Stimulated activated effector memory CD8-positive, alpha-beta T cell treated with anti-CD3 and anti-CD28 coated beads, Interleukin-12 subunit alpha, Interleukin-12 subunit beta, amount 100 ng/mL, for 72 hours (primary cell): ENCODE measurements at regions not wholly inside any gene's neighbourhood (a gene's known extent, or its start where the extent isn't known, plus 50 kb on each side); places are given as distances from the start of the nearest gene placed in this dataset.
A peak's percentile ranks its signal among the peaks of the same experiment; 100 is the strongest.

Experiments
- ATAC-seq: fragments of 150-1000 bp; cut with Tn5 transposase; 2 replicates; pipeline ENCODE4 v1.10.0; 2021
- DNase-seq, 2 donors: peaks; one replicate each; pipeline ENCODE4 v3.0.0; 2021 to 2022; ENCODE audit warnings: low spot score in 2 of 2
- H3K27ac Mint-ChIP-seq: one replicate; pipeline ENCODE4 v1.8.0; 2022; ENCODE audit warnings: mild to moderate bottlenecking, mixed read lengths
- H3K36me3 Mint-ChIP-seq: one replicate; pipeline ENCODE4 v1.8.0; 2022; ENCODE audit warnings: mild to moderate bottlenecking, mixed read lengths
- H3K4me1 Mint-ChIP-seq: one replicate; pipeline ENCODE4 v1.8.0; 2022; ENCODE audit warnings: mixed read lengths
- H3K4me3 Mint-ChIP-seq: one replicate; pipeline ENCODE4 v1.8.0; 2022; ENCODE audit warnings: mild to moderate bottlenecking, mixed read lengths
- H3K9me3 Mint-ChIP-seq: one replicate; pipeline ENCODE4 v1.8.0; 2022; ENCODE audit warnings: mixed read lengths

DNA sequence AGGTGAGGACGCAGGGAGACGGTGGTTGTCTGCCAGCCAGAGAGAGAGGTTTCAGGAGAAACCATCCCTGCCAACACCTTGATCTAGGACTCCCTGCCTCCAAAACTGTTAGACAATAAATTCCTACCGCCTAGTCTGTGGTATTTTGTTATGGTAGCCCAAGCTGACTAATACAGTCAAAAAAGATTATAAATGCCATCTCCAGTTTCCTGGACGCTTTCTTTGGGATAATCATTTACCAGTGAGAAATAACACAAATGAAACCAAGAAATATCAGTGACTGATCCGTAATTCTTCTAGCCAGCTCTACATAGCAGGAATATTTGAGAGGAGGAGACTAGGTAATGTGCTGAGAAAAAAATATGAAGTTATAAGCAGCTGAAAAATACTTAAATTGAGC, 707.8 kb upstream of the LMCD1 start:
- Mint-ChIP-seq H3K36me3 (no peaks in the 10 kb centered on the region), H3K4me1 (no peaks in the 10 kb centered on the region), H3K4me3 (no peak overlapping the region), H3K27ac (no peak overlapping the region), H3K9me3 (no peaks in the 10 kb centered on the region)
- ATAC-seq (no peak), DNase-seq (no peak)

DNA sequence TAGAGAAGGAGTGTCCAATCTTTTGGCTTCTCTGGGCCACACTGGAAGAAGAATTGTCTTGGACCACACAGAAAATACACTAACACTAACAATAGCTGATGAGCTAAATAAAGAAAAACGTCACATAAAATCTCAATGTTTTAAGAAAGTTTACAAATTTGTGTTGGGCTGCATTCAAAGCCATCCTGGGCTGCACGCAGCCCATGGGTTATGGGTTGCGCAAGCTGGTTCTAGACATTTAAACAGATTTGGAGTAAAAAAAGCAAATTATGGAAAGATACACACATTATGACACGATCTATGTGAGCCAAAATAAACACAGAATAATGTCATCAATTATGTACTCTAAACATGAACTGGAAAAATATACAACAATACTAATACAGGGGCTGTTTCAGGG, 703.3 kb upstream of the LMCD1 start:
- no peaks in the 10 kb centered on the region for H3K36me3 Mint-ChIP-seq
- H3K4me3 Mint-ChIP-seq = no peak overlapping the region
- no peak overlapping the region for H3K27ac Mint-ChIP-seq
- ATAC-seq (no peak), DNase-seq (no peak)
- H3K4me1 Mint-ChIP-seq = no peaks in the 10 kb centered on the region
- H3K9me3 Mint-ChIP-seq = peaks cover 5% of the 10 kb centered on the region

DNA sequence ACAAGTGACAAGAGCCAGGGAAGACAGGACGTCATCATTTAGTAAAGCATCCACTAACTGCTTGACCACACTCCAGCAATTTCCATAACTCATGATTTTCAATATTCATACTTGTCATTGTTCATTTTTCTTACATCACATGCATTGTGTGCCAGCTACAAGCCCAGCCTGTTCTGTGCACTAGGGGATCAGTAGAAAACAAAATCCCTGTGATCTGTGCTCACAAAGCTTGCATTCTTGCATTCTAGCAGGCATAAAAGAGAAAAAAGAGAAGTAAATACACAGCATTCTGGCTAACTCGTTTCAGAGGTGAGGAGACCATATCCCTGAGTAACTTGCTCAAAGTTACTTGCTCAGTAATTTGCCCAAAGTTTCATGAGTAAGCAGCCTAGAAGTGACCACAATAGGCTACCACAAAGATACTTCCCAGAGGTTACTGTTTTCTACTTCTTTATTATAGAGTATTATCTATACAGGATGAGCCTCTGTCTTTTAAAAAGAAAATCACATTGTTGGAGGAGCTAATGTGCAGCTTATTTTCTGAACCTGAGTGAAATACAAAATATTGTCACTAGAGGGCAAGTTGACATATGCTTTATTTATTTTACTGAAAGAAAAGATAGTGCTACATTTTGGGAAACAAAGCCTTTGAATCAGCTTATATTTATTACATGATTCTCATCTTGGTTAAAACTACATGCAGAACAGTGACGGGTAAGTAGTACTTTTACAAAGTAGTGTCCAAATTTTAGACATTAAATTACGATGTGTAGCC, 701.4 kb upstream of the LMCD1 start:
- DNase-seq = no peak

DNA sequence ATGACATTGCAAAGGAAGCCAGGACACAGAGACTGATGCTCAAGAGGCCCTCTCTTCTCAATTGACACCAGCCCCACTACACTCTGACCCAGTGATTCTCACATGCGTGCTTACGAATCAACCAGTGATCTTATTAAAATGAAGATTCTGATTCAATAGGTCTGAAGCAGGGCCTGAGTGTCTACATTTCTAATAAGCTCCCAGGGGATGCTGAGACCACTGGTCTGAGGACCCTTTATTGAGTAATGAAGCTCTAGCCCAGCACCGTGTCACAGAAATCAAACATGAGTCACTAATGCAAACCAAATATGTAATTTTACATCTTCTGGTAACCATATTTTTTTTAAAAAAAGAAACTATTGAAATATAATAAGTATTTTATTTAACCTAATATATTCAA, 689.1 kb upstream of the LMCD1 start:
- peaks cover 7% of the 10 kb centered on the region for H3K9me3 Mint-ChIP-seq
- no peaks in the 10 kb centered on the region for H3K36me3 Mint-ChIP-seq

More for the DNA sequence above, 701.4 kb upstream of the LMCD1 start:
- no peaks in the 10 kb centered on the region for H3K4me1 Mint-ChIP-seq
- peaks cover 5% of the 10 kb centered on the region for H3K9me3 Mint-ChIP-seq
- ATAC-seq = peak; percentile 24
- no peaks in the 10 kb centered on the region for H3K36me3 Mint-ChIP-seq
- no peak overlapping the region for H3K27ac Mint-ChIP-seq
- no peak overlapping the region for H3K4me3 Mint-ChIP-seq

DNA sequence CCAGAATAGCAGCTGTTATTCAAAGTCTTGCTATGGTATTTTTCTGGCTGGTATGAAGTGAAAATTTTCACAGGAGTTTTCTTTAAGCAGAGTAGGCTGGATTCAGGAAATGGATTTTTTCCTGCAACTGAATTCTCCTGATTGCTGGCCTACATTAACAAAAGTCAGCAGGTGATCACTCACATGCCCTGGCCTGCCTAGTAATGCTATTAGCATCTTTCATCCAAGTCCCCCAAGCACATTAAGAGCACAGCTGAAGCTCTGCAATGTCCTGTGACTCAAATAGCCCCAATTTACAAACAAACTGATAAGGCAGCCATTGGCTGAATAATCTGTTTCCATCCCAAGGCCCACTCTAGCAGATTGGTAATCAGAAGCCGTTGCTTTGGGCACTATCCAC, 688.3 kb upstream of the LMCD1 start:
- Mint-ChIP-seq H3K27ac (no peak overlapping the region), H3K4me3 (no peak overlapping the region)
- DNase-seq = no peak

More for the DNA sequence above, 689.1 kb upstream of the LMCD1 start:
- Mint-ChIP-seq H3K4me3 (no peak overlapping the region), H3K27ac (no peak overlapping the region), H3K4me1 (no peaks in the 10 kb centered on the region)
- DNase-seq (no peak), ATAC-seq (no peak)

DNA sequence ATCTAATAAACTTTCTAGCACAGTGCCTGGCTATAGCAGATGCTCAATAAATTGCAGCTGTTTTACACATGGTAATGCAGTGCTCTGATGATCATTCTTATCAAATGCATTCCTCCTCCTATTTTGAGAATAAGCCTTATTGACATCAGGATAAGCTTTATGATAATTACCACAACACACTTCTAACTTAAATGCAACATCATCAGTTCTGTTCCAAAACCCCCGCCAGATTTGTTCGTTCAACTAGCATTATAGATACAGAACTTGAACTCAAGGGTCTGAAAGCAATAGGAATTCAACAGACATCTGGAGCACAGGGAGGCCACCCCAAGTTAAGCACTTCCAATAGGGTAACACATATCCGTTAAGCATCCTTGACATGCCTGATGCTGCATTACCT, 684.4 kb upstream of the LMCD1 start:
- Mint-ChIP-seq H3K36me3 (no peaks in the 10 kb centered on the region), H3K4me3 (no peak overlapping the region), H3K4me1 (no peaks in the 10 kb centered on the region), H3K9me3 (peaks cover 8% of the 10 kb centered on the region), H3K27ac (no peak overlapping the region)
- ATAC-seq = no peak
- DNase-seq = no peak

More for the DNA sequence above, 688.3 kb upstream of the LMCD1 start:
- H3K9me3 Mint-ChIP-seq = peaks cover 7% of the 10 kb centered on the region
- ATAC-seq = no peak
- no peaks in the 10 kb centered on the region for H3K4me1 Mint-ChIP-seq
- H3K36me3 Mint-ChIP-seq = no peaks in the 10 kb centered on the region

DNA sequence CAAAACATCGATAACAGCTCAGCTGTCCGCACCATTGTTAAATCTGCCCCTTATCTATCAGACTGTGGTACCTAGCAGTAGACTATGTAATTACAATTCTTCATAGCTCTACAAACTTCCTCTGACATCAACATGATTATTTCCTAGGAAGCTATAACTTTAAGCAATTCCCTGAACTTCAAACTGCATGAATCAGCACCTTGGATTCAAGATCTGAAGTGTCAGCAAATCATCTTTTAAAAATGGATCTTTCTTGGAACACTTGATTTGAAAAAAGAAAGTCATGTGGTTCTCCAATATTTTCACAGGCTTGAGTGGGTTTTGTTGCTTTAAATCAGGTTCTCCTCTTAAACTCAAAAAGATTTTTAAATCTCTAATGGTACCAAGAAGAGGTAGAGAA, 680.7 kb upstream of the LMCD1 start:
- no peaks in the 10 kb centered on the region for H3K4me1 Mint-ChIP-seq
- peaks cover 24% of the 10 kb centered on the region for H3K9me3 Mint-ChIP-seq
- no peak overlapping the region for H3K27ac Mint-ChIP-seq
- no peak for DNase-seq
- no peaks in the 10 kb centered on the region for H3K36me3 Mint-ChIP-seq
- no peak for ATAC-seq
- no peak overlapping the region for H3K4me3 Mint-ChIP-seq

DNA sequence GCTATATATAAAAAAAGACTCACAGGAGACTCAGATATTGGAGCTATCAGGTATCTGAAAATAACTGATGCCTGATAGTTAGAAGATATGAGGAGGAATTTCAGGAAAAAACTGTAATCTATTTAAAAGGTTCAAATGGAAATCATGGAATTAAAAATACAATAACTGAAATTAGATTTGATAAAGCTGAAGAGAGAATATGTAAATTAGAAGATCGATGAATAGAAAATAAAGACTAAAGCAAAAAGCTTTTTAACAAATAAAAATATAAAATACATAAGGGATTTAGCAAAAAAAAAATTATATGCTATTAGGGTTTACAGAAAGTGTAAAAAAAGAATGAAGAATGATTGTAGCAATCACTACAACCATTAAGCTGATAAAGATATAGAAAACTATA, 679.8 kb upstream of the LMCD1 start:
- DNase-seq (no peak), ATAC-seq (no peak)
- H3K4me3 Mint-ChIP-seq = no peak overlapping the region
- no peaks in the 10 kb centered on the region for H3K4me1 Mint-ChIP-seq
- H3K9me3 Mint-ChIP-seq = peaks cover 24% of the 10 kb centered on the region
- no peak overlapping the region for H3K27ac Mint-ChIP-seq
- H3K36me3 Mint-ChIP-seq = no peaks in the 10 kb centered on the region

DNA sequence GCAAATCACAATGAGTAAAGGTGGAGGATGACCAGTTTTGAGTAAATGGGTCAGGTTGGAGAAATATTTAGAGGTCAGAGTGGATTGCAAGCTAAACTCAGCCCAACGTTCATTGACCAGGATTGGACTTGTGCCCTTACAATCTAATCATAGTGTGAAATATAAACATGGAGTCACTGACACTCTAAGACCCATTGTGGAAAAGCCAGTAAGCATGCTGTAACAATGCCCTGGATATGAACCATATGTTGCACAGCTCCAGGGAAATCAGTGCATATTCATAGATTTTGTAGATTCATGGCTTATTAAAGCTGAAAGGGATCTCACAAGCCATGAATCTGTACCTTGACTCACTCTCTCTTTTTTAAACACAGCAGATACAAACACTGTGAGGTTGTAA, 660.2 kb upstream of the LMCD1 start:
- DNase-seq (no peak), ATAC-seq (no peak)
- Mint-ChIP-seq H3K4me1 (no peaks in the 10 kb centered on the region), H3K4me3 (no peak overlapping the region), H3K27ac (no peak overlapping the region), H3K36me3 (no peaks in the 10 kb centered on the region), H3K9me3 (no peaks in the 10 kb centered on the region)

DNA sequence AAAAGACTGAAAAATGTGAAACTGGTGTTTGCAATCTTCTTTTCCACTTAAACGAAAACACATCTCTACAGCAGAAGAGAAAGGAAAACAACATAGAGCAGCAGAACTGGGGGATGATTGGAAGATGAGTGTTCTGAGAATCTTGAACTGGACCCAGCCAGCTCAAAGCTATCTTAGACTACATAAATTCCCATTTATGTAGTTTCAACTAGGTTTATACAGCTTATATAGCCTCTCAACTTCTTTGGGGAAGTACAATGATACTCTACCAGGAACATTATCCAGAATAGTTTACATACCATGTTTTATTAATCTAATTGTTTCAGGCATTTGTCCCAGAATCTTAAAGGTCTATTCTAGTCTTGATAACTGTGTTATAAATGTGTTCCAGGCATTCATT, 658.2 kb upstream of the LMCD1 start:
- no peak for ATAC-seq
- no peaks in the 10 kb centered on the region for H3K36me3 Mint-ChIP-seq
- peaks cover 2% of the 10 kb centered on the region for H3K9me3 Mint-ChIP-seq
- no peak overlapping the region for H3K27ac Mint-ChIP-seq
- no peak for DNase-seq
- H3K4me1 Mint-ChIP-seq = no peaks in the 10 kb centered on the region
- H3K4me3 Mint-ChIP-seq = no peak overlapping the region

DNA sequence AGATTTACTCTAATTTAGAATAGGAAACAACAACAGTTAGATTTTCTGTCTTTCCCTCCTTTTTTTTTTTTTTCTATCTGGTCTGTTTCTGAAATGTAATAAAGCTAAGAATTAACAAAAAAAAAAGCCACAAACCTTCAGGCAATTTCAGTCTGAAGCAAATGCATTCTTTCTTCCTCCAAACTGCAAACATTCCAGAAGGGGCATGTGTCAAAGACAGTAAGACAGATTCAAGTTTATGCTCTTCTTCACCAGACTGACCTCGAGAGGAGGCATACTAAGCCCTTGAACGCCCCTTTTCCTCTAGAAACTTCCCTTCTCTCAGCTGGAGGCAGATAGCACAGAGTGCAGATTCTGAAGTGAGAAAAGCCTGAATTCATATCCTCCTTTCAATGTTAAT, 654.6 kb upstream of the LMCD1 start:
- no peaks in the 10 kb centered on the region for H3K36me3 Mint-ChIP-seq
- H3K27ac Mint-ChIP-seq = no peak overlapping the region
- no peak overlapping the region for H3K4me3 Mint-ChIP-seq
- no peaks in the 10 kb centered on the region for H3K4me1 Mint-ChIP-seq
- DNase-seq (no peak), ATAC-seq (no peak)
- H3K9me3 Mint-ChIP-seq = peaks cover 5% of the 10 kb centered on the region

DNA sequence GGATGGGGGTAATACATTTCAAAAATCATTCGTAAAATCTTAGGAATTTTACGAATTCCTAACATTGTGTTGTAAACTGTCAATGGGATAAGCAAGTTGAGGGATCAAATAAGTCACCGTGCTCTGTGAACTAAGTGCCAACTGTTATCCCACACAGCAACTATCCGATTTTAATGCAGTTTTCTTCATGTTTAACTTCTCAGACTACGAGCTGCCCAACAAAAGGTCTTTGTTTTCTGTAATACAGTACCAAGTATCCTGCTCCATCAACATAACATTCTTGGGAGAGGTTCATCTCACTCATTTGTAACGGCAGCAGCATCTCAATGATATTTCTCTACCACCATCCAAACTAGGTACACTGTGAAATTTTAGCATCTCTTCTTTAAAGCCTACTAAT, 654.1 kb upstream of the LMCD1 start:
- ATAC-seq (no peak), DNase-seq (no peak)
- Mint-ChIP-seq H3K4me1 (no peaks in the 10 kb centered on the region), H3K9me3 (peaks cover 7% of the 10 kb centered on the region), H3K4me3 (no peak overlapping the region), H3K27ac (no peak overlapping the region), H3K36me3 (no peaks in the 10 kb centered on the region)

DNA sequence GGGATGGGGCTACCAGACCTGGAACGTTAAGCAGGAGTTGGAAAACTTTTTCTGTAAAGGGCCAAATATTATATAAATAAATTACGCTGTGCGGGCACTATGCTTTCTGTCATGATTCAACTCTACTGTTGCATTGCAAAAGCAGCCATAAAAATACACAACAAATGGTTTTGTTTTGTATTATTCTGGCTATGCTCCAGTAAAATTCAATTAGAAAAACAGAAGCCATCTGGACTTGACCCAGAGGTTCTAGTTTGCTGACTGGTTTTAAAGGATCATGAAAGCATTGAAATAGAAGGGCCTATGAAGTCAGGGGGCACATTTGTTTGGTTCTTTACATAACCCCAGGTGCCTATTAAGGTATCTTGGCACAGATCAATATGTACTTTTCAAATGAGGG, 647.4 kb upstream of the LMCD1 start:
- Mint-ChIP-seq H3K4me1 (no peaks in the 10 kb centered on the region), H3K4me3 (no peak overlapping the region), H3K9me3 (peaks cover 6% of the 10 kb centered on the region), H3K36me3 (no peaks in the 10 kb centered on the region), H3K27ac (no peak overlapping the region)
- ATAC-seq (no peak), DNase-seq (no peak)

DNA sequence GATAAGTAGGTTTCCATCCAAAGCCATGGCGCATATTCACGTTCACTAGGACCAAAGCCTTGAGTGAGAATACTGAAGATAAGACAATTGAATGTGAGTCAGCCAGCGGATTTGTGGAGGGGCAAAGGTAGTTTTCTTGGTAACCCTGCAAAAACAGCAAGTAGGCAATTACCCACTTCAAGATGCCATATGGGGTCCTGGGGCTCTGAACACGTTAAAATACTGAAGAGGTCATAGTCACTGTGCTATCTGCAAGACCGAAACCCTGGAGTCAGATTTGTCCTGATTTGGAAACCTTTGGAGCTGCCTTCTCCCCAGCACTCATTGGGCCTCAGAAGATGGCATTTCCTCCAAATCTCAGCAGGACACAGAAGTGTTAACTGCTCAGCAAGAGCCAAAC, 646.9 kb upstream of the LMCD1 start:
- Mint-ChIP-seq H3K4me1 (no peaks in the 10 kb centered on the region), H3K4me3 (no peak overlapping the region), H3K9me3 (peaks cover 10% of the 10 kb centered on the region), H3K36me3 (no peaks in the 10 kb centered on the region), H3K27ac (no peak overlapping the region)
- DNase-seq (no peak), ATAC-seq (no peak)

DNA sequence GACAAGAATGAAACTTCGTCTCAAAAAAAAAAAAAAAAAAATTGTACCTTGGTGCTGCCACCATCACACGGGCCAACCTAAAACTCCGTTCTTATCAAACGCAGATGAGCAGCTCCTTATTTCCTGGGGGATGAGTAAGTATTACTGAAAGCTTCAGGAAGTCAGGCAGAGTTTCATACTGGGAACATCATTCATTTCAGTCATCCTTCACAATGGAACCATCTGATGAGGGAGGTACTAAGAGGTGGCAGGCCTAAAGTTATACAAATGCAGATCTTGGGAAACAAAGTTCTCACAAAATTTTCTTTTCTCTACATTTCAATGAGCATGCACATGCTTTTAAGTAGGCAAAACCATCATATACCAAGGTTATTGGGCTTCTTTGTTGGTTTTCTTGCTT, 636.0 kb upstream of the LMCD1 start:
- Mint-ChIP-seq H3K9me3 (peaks cover 3% of the 10 kb centered on the region), H3K27ac (no peak overlapping the region), H3K36me3 (no peaks in the 10 kb centered on the region), H3K4me1 (no peaks in the 10 kb centered on the region), H3K4me3 (no peak overlapping the region)
- no peak for DNase-seq
- no peak for ATAC-seq

DNA sequence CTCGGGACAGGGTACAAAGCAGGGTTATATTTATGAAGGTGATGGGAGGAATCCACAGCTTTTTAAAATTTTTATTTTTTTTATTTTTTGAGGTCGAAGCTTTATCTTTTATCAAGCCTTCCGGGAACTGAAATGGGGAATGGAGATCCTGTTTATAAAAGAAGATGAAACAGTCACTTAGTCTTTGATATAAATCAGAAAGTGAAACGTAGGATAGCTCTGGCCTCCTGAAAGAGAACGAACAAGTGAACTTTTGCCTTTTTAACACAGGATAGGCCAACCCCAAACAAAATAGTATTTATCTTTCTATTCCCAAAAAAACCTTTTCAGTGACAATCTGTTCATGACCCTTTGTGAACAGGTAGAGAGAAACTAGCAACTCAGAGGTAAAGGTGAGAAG, 634.0 kb upstream of the LMCD1 start:
- ATAC-seq (no peak), DNase-seq (no peak)
- peaks cover 3% of the 10 kb centered on the region for H3K9me3 Mint-ChIP-seq
- no peak overlapping the region for H3K27ac Mint-ChIP-seq
- H3K4me3 Mint-ChIP-seq = no peak overlapping the region
- no peaks in the 10 kb centered on the region for H3K36me3 Mint-ChIP-seq
- no peaks in the 10 kb centered on the region for H3K4me1 Mint-ChIP-seq
